ENCODE measurements at regions not wholly inside any gene's neighbourhood (a gene's known extent, or its start where the extent isn't known, plus 50 kb on each side); places are given as distances from the start of the nearest gene placed in this dataset.

DNA sequence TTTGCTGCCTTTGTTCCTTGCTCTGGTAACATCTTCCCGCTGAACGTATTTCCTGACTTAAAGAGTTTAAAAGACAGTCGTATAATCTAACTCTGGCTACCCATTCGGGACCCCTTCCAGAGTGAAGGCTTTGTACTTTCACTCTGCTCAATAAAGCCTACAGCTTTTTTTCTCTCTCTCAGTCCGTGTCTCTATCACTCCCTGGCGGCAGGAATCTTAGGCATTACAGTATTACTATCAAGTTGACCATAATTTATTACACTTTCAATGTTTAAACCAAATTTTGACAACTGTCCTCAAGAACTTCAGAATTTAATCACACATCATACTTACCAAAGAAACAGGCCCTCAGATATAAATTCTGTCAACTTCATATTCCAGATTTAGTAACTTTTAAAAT, 967.9 kb downstream of the FSCB start:
- H3K4me3 ChIP-seq (ENCODE audit: low read depth in 2 of 2, low read length in 2 of 2): no peak overlapping the region
- CTCF ChIA-PET: no interaction called here
- no peak for ATAC-seq

DNA sequence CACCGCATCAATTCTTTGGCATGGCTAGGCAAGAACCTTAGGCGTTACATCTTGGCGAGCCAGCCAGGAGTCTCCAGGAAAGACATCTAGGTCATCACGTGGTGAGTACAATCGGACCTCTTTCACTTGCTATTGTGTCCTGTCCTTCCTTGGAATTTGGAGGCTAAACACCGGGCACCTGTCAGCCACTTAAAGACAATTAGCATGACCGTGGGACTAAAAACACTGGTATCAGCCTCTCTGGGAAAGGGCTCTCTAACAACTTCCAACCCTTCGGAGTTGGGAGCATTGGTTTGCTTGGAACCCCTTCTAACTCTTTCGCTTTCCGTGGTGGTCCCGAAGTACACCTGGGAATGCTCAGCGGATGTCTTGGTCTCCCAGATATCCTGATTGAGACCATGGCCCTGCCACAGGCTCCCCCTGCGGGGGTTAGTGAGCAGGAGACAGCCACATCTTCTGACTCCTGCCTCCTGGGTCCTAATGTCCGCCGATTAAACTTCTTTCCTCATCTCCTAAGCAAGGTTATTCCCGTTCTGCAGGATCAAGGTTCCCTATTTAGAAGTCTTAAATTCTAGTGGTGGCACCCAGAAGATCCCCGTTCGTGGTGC, 971.7 kb downstream of the FSCB start:
- ChIA-PET POLR2A (no interaction called here), CTCF (no interaction called here)
- TF ChIP-seq SIN3A (IDR thresholded peaks at IDR 0.05; ENCODE audit: borderline replicate concordance, insufficient read depth, low read depth, low read length) (no peak), POLR2AphosphoS5 (IDR thresholded peaks at IDR 0.05; ENCODE audit: low read depth, low read length) (no peak), TCF7L2 (IDR thresholded peaks at IDR 0.05; ENCODE audit: low read depth, low read length) (no peak)
- TF ChIP-seq, protein P1, sequence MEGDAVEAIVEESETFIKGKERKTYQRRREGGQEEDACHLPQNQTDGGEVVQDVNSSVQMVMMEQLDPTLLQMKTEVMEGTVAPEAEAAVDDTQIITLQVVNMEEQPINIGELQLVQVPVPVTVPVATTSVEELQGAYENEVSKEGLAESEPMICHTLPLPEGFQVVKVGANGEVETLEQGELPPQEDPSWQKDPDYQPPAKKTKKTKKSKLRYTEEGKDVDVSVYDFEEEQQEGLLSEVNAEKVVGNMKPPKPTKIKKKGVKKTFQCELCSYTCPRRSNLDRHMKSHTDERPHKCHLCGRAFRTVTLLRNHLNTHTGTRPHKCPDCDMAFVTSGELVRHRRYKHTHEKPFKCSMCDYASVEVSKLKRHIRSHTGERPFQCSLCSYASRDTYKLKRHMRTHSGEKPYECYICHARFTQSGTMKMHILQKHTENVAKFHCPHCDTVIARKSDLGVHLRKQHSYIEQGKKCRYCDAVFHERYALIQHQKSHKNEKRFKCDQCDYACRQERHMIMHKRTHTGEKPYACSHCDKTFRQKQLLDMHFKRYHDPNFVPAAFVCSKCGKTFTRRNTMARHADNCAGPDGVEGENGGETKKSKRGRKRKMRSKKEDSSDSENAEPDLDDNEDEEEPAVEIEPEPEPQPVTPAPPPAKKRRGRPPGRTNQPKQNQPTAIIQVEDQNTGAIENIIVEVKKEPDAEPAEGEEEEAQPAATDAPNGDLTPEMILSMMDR (IDR thresholded peaks at IDR 0.05): no peak
- TF ChIP-seq, protein P2, sequence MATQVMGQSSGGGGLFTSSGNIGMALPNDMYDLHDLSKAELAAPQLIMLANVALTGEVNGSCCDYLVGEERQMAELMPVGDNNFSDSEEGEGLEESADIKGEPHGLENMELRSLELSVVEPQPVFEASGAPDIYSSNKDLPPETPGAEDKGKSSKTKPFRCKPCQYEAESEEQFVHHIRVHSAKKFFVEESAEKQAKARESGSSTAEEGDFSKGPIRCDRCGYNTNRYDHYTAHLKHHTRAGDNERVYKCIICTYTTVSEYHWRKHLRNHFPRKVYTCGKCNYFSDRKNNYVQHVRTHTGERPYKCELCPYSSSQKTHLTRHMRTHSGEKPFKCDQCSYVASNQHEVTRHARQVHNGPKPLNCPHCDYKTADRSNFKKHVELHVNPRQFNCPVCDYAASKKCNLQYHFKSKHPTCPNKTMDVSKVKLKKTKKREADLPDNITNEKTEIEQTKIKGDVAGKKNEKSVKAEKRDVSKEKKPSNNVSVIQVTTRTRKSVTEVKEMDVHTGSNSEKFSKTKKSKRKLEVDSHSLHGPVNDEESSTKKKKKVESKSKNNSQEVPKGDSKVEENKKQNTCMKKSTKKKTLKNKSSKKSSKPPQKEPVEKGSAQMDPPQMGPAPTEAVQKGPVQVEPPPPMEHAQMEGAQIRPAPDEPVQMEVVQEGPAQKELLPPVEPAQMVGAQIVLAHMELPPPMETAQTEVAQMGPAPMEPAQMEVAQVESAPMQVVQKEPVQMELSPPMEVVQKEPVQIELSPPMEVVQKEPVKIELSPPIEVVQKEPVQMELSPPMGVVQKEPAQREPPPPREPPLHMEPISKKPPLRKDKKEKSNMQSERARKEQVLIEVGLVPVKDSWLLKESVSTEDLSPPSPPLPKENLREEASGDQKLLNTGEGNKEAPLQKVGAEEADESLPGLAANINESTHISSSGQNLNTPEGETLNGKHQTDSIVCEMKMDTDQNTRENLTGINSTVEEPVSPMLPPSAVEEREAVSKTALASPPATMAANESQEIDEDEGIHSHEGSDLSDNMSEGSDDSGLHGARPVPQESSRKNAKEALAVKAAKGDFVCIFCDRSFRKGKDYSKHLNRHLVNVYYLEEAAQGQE (IDR thresholded peaks at IDR 0.05; ENCODE audit: insufficient read depth in 1 of 2, low read depth in 2 of 2, low read length in 1 of 2): no peak
- no peaks in the 10 kb centered on the region for H3K27me3 ChIP-seq (ENCODE audit: control insufficient read depth, insufficient read depth, low read length)
- no peak overlapping the region for H3K27ac ChIP-seq (ENCODE audit: low read length)
- H3K9me3 ChIP-seq (ENCODE audit: control insufficient read depth, insufficient read depth, low read depth, low read length): no peaks in the 10 kb centered on the region
- ATAC-seq (no peak), DNase-seq (ENCODE audit: low read depth, low spot score) (no peak)
- no peak overlapping the region for H3K4me3 ChIP-seq (ENCODE audit: low read depth in 2 of 2, low read length in 2 of 2)
- no TSS peak for BruUV-seq (replicated peaks)
- no peaks in the 10 kb centered on the region for H3K4me1 ChIP-seq (ENCODE audit: control insufficient read depth, insufficient read depth, low read length)
- intact Hi-C loops (cut with micrococcal nuclease; ENCODE audit: unreplicated experiment) (no loop called here), in situ Hi-C loops (cut with HindIII; ENCODE audit: low pct_unique_long_range_greater_than_20kb, low sequenced_read_pairs) (no loop called here)
- H3K36me3 ChIP-seq (ENCODE audit: control insufficient read depth, insufficient read depth, low read length): no peaks in the 10 kb centered on the region

More for the DNA sequence above, 967.9 kb downstream of the FSCB start:
- in situ Hi-C loops (cut with HindIII; ENCODE audit: low pct_unique_long_range_greater_than_20kb, low sequenced_read_pairs) (no loop called here), intact Hi-C loops (cut with micrococcal nuclease; ENCODE audit: unreplicated experiment) (no loop called here)
- POLR2A ChIA-PET: no interaction called here
- Histone ChIP-seq H3K36me3 (ENCODE audit: control insufficient read depth, insufficient read depth, low read length) (no peaks in the 10 kb centered on the region), H3K9me3 (ENCODE audit: control insufficient read depth, insufficient read depth, low read depth, low read length) (no peaks in the 10 kb centered on the region), H3K27me3 (ENCODE audit: control insufficient read depth, insufficient read depth, low read length) (no peaks in the 10 kb centered on the region), H3K4me1 (ENCODE audit: control insufficient read depth, insufficient read depth, low read length) (no peaks in the 10 kb centered on the region), H3K27ac (ENCODE audit: low read length) (no peak overlapping the region)
- BruUV-seq (replicated peaks): no TSS peak
- peak; percentile 12 for DNase-seq (ENCODE audit: low read depth, low spot score)
- TF ChIP-seq, protein P2 (IDR thresholded peaks at IDR 0.05; ENCODE audit: insufficient read depth in 1 of 2, low read depth in 2 of 2, low read length in 1 of 2): no peak
- TF ChIP-seq, protein P1 (IDR thresholded peaks at IDR 0.05): peak; percentile 37

All from Panc1 (cell line).